ENCODE measurements at regions not wholly inside any gene's neighbourhood (a gene's known extent, or its start where the extent isn't known, plus 50 kb on each side); places are given as distances from the start of the nearest gene placed in this dataset.

- DNase-seq (ENCODE audit: low read depth) = no peak
Observed at GRCh38 chr6:132868057-132868456, 53.7 kb downstream of the RPS12 start.

GRCh38 chr6:132872923-132873322 is 58.6 kb downstream of the RPS12 start:
- no peak for DNase-seq (ENCODE audit: low read depth)

GRCh38 chr6:132877003-132877402 is 62.6 kb downstream of the RPS12 start:
- no peak for DNase-seq (ENCODE audit: low read depth)

GRCh38 chr6:132887204-132887603 is 72.8 kb downstream of the RPS12 start:
- DNase-seq (ENCODE audit: low read depth) = no peak

GRCh38 chr6:132888701-132889100 is 74.3 kb downstream of the RPS12 start:
- no peak for DNase-seq (ENCODE audit: low read depth)

GRCh38 chr6:132892929-132893771 is 78.8 kb downstream of the RPS12 start:
- DNase-seq (ENCODE audit: low read depth) = no peak

- DNase-seq (ENCODE audit: low read depth) = no peak
Observed at GRCh38 chr6:132893772-132894490, 79.6 kb downstream of the RPS12 start.

GRCh38 chr6:132898376-132898775 is 84.0 kb downstream of the RPS12 start:
- DNase-seq (ENCODE audit: low read depth) = no peak

GRCh38 chr6:132900849-132901248 is 86.5 kb downstream of the RPS12 start:
- no peak for DNase-seq (ENCODE audit: low read depth)

GRCh38 chr6:132902901-132903300 is 88.5 kb downstream of the RPS12 start:
- no peak for DNase-seq (ENCODE audit: low read depth)

GRCh38 chr6:132907231-132907630 is 92.9 kb downstream of the RPS12 start:
- DNase-seq (ENCODE audit: low read depth) = no peak

- DNase-seq (ENCODE audit: low read depth) = no peak
Observed at GRCh38 chr6:132907914-132908313, 93.5 kb downstream of the RPS12 start.

GRCh38 chr6:132909742-132910141 is 95.4 kb downstream of the RPS12 start:
- DNase-seq (ENCODE audit: low read depth) = no peak

- no peak for DNase-seq (ENCODE audit: low read depth)
Observed at GRCh38 chr6:132910759-132911158, 96.4 kb downstream of the RPS12 start.

GRCh38 chr6:132919045-132919860 is 104.9 kb downstream of the RPS12 start:
- DNase-seq (ENCODE audit: low read depth) = no peak

- no peak for DNase-seq (ENCODE audit: low read depth)
Observed at GRCh38 chr6:132927713-132928112, 113.3 kb downstream of the RPS12 start.

GRCh38 chr6:132929141-132929540 is 114.8 kb downstream of the RPS12 start:
- no peak for DNase-seq (ENCODE audit: low read depth)

GRCh38 chr6:132931313-132931712 is 116.9 kb downstream of the RPS12 start:
- no peak for DNase-seq (ENCODE audit: low read depth)

- DNase-seq (ENCODE audit: low read depth) = no peak
Observed at GRCh38 chr6:132931936-132932514, 117.7 kb downstream of the RPS12 start.

GRCh38 chr6:132932588-132932987 is 118.2 kb downstream of the RPS12 start:
- no peak for DNase-seq (ENCODE audit: low read depth)

- no peak for DNase-seq (ENCODE audit: low read depth)
Observed at GRCh38 chr6:132933090-132933489, 118.7 kb downstream of the RPS12 start.

GRCh38 chr6:132934496-132934895 is 120.1 kb downstream of the RPS12 start:
- DNase-seq (ENCODE audit: low read depth) = no peak
